DMS153 treated with DMSO at 0.1 percent for 48 hours (cell line): ENCODE measurements at regions not wholly inside any gene's neighbourhood (a gene's known extent, or its start where the extent isn't known, plus 50 kb on each side); places are given as distances from the start of the nearest gene placed in this dataset.
"Not testable (repeated sequence)": the region's sequence is repeated elsewhere in the genome, so short reads cannot be mapped to it uniquely, and the experiment has no call there.

Source experiments
- DNase-seq: peaks from one replicate; lab custom pipeline; 2025; ENCODE audit not compliant: unreplicated experiment; lab: John Stamatoyannopoulos, UW

- no peak for DNase-seq
These were observed 154.4 kb upstream of the NPY start for GRCh38 chr7:24129597-24129996.

- no peak for DNase-seq
These were observed 153.4 kb upstream of the NPY start for GRCh38 chr7:24130631-24131030.

GRCh38 chr7:24133691-24134090 is 150.3 kb upstream of the NPY start:
- no peak for DNase-seq

- no peak for DNase-seq
These were observed 149.5 kb upstream of the NPY start for GRCh38 chr7:24134535-24134934.

- DNase-seq, result no peak
These were observed 148.8 kb upstream of the NPY start for GRCh38 chr7:24135003-24135817.

- no peak for DNase-seq
These were observed 146.7 kb upstream of the NPY start for GRCh38 chr7:24137338-24137737.

GRCh38 chr7:24138343-24138742 is 145.6 kb upstream of the NPY start:
- DNase-seq, result no peak

GRCh38 chr7:24140001-24140400 is 144.0 kb upstream of the NPY start:
- no peak for DNase-seq

GRCh38 chr7:24141874-24142509 is 142.0 kb upstream of the NPY start:
- DNase-seq, result no peak

- DNase-seq, result no peak
These were observed 140.4 kb upstream of the NPY start for GRCh38 chr7:24143547-24143946.

GRCh38 chr7:24151944-24152343 is 132.0 kb upstream of the NPY start:
- DNase-seq, result no peak

- DNase-seq, result no peak
These were observed 131.6 kb upstream of the NPY start for GRCh38 chr7:24152356-24152755.

- DNase-seq, result no peak
These were observed 131.0 kb upstream of the NPY start for GRCh38 chr7:24152877-24153472.

GRCh38 chr7:24157666-24158065 is 126.3 kb upstream of the NPY start:
- no peak for DNase-seq

- DNase-seq, result no peak
These were observed 125.0 kb upstream of the NPY start for GRCh38 chr7:24158975-24159374.

- DNase-seq, result no peak
These were observed 119.6 kb upstream of the NPY start for GRCh38 chr7:24164401-24164800.

GRCh38 chr7:24169077-24169624 is 114.8 kb upstream of the NPY start:
- no peak for DNase-seq

GRCh38 chr7:24171951-24172350 is 112.0 kb upstream of the NPY start:
- DNase-seq, result not testable (repeated sequence)

- DNase-seq, result no peak
These were observed 111.1 kb upstream of the NPY start for GRCh38 chr7:24172856-24173255.

GRCh38 chr7:24175603-24176002 is 108.4 kb upstream of the NPY start:
- DNase-seq, result no peak

- no peak for DNase-seq
These were observed 105.0 kb upstream of the NPY start for GRCh38 chr7:24178811-24179570.
